ENCODE measurements at regions not wholly inside any gene's neighbourhood (a gene's known extent, or its start where the extent isn't known, plus 50 kb on each side); places are given as distances from the start of the nearest gene placed in this dataset.

DNA sequence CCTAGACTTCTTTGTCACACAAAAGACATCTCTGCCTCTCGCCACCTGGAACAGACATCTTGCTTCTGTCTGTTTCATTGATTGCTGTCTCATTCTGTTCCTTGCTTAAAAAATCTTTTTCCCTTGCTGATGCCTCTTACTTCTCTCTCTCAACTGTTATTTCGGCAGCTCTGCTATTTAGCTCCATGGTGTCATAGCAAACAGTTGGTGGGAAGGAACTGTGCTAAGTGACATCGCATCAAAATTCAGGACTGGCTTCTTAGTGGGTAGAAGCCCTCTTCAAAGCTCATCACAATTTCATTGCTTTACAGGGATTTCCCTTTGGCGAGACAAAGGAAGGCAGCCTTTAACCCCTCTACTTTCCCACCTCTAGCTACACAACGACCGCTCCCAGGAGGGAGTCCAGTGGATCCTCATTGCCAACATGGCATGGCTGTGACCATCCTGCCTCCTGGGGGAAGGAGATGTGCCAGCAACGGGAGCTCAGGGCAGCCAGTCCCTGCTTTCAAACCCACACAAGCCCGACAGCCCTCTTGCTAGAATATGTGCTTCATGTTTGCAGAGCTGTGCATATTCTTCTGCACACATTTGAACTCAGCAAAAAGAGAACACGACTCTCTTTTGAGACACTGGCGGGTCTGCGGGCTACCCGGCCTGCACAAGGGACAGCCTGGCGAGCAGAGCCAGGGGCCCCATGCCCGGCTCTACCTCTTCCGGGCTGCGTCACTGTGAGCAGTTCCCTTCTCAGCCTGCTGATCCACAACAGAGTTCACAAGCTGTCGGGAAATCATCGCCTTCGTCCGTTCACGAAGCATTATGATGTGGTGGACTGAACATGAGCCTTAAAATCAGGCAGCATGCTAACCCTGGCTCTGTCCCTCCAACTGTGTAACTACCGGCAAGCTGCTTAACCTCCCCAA lies 51.1 kb upstream of the JAM3 start:
- DNase-seq (ENCODE audit: low read depth, low spot score) (no peak), ATAC-seq (no peak)
- Histone ChIP-seq H3K36me3 (ENCODE audit: control insufficient read depth in 1 of 2, insufficient read depth in 2 of 2, low read length in 2 of 2) (no peaks in the 10 kb centered on the region), H4K20me1 (ENCODE audit: insufficient read depth) (no peaks in the 10 kb centered on the region), H3K4me3 (replicated peaks in 1 of 2; ENCODE audit: low read depth in 1 of 2, low read length in 2 of 2) (no peak overlapping the region), H2AFZ (ENCODE audit: low read depth, low read length, poor library complexity, severe bottlenecking) (no peak overlapping the region), H3K79me2 (ENCODE audit: insufficient read depth, low read length) (no peaks in the 10 kb centered on the region), H3K9me3 (ENCODE audit: control insufficient read depth in 1 of 2, insufficient read depth in 1 of 2, low read depth in 1 of 2, low read length in 2 of 2) (no peaks in the 10 kb centered on the region), H3K9me2 (ENCODE audit: insufficient read depth) (no peaks in the 10 kb centered on the region), H3K27me3 (ENCODE audit: insufficient read depth, low read length) (peaks cover 74% of the 10 kb centered on the region), H3K4me1 (ENCODE audit: control insufficient read depth in 1 of 2, insufficient read depth in 2 of 2, low read length in 2 of 2) (no peaks in the 10 kb centered on the region), H3K9ac (ENCODE audit: low read length) (no peak overlapping the region), H3K27ac (ENCODE audit: low read depth, low read length) (no peak overlapping the region), H3K4me2 (ENCODE audit: low read length) (no peak overlapping the region)
- RAD21 ChIA-PET (ENCODE audit: low non-redundant PET in 1 of 2, low total read pairs in 2 of 2, uncharacterized antibody in 2 of 2, unreplicated experiment in 2 of 2), result no interaction called here
- TF ChIP-seq ZBTB33 (IDR thresholded peaks at IDR 0.05; ENCODE audit: extremely low read depth, insufficient replicate concordance, low read length), result no peak
- TF ChIP-seq CBX3 (IDR thresholded peaks at IDR 0.05; ENCODE audit: low read depth), result no peak
- TF ChIP-seq EZH2 (IDR thresholded peaks at IDR 0.05), result no peak
- TF ChIP-seq ZNF274 (IDR thresholded peaks at IDR 0.05; ENCODE audit: low read depth, low read length), result no peak
- no peak for TF ChIP-seq CEBPB (IDR thresholded peaks at IDR 0.05; ENCODE audit: low read depth)
- TF ChIP-seq SRF (IDR thresholded peaks at IDR 0.05; ENCODE audit: low read depth), result no peak
- no peak for TF ChIP-seq TCF7L2 (IDR thresholded peaks at IDR 0.05; ENCODE audit: borderline replicate concordance, extremely low read depth, insufficient read depth, insufficient read length)
- no peak for TF ChIP-seq RAD21 (IDR thresholded peaks at IDR 0.05; ENCODE audit: low read depth)
- BruUV-seq (replicated peaks), result no TSS peak
- CTCF ChIA-PET, result no interaction called here
- intact Hi-C loops (cut with micrococcal nuclease), result no loop called here
- POLR2A ChIA-PET, result no interaction called here

Measured in HCT116 (cell line).